HG02588 (cell line): ENCODE measurements at regions not wholly inside any gene's neighbourhood (a gene's known extent, or its start where the extent isn't known, plus 50 kb on each side); places are given as distances from the start of the nearest gene placed in this dataset.

Experiments used
- ATAC-seq: cut with Tn5 transposase; IDR thresholded peaks from one replicate; pipeline ENCODE4 v1.9.1; 2021; ENCODE audit warnings: mild to moderate bottlenecking, moderate library complexity; ENCODE audit not compliant: unreplicated experiment

DNA sequence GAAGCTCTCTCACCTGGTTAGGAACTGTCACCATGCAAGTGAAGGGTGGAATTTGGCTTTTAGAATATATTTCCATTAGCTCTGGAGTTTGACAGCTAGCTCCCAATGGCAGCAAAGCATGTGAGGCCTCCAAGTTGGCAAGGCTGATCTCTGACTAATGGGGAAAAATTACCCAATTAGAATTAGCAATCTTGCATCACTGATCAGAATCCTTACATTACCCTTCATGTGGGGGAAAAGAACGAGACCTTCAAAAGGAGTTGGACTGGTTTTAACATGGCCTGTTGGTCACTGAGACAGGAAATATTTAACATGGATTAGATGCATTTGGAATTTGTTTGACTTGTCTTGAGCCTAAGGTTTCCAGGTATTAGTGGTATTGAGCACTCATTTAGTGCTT, 192.3 kb upstream of the GDNF start:
- ATAC-seq: no peak

DNA sequence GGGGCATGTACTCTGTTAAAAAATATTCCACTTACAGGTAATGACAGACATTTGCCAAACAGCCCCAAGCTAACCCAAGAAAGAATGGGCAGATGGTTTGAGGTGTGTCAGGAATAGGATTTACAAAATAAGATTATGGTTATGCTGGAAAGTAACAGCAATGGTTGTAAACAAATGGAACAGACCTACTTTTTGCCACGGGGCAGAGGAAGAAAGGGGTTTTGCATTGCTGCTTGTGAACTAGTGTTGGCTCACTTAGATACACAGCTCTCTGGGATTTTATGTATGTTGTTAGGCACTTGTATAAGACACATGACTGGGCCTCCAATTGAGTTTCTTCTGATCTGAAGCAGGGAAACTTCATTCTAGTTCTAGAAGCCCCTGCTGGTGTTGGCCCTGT, 191.5 kb upstream of the GDNF start:
- ATAC-seq: no peak

DNA sequence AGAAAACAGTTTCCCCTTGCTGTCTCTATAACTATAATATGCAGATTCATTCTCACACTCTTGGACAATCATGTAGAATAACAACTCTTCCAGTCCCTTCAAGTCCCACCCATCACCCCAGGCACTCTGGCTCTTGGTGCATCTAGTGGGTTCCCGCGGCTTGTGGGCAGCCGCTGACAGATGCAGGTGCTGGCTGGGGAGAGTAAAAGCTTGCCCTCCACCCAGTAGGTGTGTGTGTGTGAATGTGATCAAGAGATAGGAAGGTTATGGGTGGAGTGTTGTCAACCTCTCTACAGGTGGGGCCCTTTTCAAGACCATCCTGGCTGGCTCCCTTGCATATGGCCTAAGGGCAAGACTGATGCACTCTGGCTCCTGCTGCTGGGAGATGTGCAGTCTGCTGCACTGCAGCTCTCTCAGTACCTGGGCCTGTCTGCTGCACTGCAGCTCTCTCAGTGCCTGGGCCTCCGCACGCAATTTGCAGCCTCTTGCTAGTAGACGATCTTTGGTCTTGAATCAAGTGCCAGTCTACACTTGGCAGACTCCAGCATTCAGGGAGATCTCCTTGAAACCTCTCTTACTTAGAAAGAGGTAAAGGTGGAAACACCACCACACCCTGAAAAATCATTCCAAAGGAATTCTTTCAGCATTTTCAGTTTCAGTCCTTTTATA, 189.7 kb upstream of the GDNF start:
- no peak for ATAC-seq

DNA sequence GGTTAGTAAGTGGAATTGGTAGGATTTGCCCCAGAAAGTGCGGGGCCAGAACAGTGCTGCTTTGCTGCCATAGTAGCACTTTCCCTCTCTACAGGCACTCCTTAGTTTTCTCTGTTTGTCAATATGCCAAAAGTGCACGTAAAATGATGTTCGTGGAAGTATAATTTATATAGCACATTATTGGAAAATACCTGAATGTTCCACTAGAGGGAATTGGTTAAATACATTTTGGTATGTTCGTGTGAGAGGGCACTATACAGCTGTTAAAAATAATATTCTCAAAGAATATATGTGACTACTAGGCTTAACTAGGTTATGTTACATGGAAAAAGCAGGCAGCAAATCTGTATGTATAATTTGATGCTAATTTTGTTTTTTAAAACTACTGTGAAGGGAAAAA, 184.0 kb upstream of the GDNF start:
- no peak for ATAC-seq

DNA sequence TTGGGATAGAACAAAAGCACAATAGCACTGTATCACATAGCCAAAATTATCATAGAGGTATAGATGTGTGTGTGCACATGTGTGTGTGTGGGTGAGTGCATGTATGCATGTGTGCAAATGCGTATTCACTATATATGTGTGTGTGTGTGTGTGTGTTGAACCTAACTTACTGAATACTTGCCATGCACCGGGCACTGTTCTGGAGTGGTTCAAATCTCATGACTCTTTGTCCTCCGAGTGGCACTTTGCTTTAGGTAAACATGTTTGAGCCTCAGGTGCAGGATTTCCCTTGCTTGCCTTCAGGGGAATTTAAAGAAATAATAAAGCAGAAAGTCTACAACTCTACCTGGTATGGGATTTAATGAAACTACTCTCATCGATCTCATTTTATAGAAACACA, 183.5 kb upstream of the GDNF start:
- no peak for ATAC-seq

DNA sequence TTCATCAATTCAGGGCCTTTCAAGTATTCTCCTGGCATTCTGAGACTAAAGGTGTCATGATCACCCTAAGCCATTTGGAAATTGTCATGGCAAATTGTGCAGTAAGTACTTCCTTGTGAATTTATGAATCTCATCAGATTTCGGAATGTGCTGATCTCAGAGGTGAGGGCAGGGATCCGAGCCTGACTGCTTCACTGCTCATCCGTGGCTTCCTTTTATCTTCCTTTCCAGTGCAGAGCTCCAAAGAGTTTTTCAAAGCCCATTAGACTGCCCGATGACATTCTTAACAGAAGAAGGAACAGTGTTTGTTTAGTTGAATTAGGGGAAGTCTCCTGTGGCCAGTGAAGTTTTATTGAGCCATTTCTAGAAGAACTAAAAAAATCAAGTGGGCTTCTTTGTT, 182.8 kb upstream of the GDNF start:
- no peak for ATAC-seq

DNA sequence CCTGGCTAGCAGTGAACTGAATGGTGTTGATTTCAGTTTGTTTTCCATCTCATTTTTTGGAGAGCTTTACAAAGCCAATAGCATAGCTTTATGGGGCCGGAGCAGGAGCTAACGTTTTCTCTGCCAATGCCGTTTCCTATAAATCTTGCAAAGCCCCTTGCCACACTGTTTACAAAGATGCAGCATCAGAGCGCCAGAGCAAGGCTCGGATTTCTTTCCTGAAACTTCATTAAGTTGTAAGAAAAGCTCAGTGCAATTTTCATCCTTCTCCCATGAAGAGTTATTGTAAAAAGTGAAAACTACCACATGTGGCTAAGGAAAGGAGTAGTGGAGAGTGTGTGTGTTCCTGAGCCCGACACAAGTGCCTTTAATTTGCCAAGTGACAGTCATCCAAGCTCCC, 178.2 kb upstream of the GDNF start:
- no peak for ATAC-seq

DNA sequence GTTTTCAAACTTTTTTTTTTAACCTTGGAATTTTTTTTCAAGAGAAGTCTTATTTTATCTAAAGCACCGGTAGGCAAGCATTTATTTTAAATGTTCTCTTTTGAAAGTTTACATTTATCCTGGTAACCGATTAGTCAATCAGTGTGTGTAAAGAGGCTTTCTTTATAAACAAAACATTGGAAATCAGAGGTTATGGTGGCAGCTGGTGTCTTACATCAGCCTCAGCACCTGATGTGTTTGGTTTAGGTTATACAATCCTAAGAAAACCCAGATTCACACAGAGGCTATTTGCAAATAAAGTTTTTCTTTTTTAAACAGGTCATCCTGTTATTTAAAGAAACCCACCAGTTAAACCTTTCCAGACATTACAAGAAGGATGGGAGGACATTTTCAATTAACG, 173.3 kb upstream of the GDNF start:
- ATAC-seq: no peak

DNA sequence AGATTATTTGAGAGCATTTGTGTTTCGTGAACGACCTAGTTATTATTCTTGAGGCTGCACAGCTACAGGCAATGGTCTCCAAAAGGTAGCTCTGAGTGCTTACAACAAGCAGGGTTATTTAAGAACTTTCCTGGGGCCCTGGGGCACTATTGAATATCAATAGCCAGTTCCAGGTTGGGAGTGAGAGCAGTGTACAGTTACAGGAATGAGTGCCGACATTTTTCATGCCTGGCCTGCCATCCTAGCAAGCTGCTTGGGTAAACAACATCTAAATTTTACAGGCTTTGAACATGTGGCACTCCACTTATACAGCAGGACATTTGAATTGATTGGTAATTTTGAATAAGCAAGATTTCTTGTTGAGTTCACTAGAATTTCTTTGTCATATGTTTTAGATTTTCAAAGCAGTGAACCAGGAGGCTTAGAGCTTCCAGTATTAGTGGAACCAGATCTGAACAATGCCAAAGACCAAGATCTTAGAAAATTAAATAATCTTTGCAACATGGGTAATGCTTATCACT, 171.9 kb upstream of the GDNF start:
- ATAC-seq: no peak

DNA sequence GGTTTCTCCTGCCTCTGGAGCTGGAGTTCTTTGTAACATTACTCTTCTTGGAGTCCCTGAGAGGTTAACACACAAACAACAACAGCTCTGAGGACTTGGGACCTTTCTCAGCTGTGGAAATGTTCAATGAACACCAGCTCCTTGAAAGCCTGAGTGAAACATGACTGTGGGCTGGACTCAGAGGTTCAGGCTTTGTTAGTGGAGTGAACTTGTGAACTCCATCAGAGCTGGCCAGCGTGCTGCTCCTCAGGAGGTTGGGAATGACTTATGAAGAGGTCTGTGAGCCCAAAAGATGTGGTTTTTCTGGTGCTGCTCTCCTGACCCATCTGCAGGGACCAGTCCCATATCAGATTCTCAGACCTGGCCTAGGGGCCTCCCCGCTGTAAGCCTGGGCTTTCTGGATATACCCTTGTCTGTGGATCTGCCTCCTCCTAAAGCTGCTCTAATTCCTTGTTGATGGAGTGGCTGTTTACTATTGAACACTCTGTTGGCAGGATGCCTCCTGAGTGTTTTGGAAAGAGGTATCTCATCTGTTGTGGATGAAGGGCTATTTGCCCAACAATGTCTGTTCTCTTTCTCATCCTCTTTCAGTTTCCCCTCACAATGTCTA, 170.0 kb upstream of the GDNF start:
- no peak for ATAC-seq

DNA sequence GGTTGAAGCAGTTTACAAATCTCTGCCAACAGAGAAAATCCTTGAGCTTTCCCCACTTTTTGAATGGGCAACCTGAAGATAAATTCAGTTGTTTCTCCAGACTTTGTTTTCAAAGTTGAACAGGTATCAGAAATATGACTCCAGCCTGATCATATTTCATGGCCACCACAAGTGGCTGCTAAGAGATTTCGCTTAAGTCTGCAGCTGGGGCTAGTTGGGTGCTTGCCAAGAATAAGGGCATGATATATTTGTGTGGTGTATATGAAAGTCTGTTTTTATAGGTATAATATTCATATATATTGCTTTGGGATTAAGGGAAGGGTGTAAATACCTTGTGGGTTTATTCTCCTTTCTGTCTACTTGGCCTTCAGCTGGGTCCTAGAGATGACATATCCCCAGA, 168.4 kb upstream of the GDNF start:
- ATAC-seq: no peak

DNA sequence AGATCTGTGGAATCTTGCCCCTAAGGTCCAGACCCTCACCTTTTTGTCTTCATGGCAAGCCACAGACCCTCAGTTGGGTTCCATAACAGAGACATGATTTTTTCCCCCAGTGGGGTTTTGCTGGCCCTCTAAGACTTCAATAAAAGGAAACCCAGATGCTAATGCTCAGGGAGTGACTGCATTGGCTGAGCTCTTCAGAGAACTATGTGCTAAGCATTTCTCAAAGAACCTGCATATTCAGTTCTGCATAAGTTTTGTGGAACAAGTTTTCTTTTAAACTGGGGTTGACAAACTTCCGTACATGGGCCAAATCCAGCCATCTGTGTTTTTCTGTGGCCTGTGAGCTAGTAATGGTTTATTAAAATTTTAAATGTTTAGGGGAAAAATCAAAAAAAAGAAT, 159.8 kb upstream of the GDNF start:
- ATAC-seq: no peak

DNA sequence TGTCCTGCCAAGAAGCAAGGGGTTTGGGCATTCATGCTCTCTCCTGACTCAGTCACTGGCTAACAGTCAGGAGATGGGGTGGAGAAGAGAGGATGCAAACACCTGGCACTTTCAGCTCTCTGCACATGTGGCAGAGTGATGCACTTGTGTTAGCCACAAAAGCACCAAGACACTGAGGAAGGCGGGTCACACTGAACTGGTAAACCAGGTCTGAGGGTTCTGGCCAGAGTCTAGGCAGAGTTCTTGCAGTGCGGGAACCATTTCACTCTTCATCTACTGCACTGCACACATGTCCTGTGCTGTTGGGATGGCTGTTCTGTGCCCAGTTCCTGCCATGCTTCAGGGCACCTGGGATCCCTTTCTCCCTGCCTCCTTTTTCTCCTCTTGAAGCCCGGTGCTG, 157.1 kb upstream of the GDNF start:
- no peak for ATAC-seq

DNA sequence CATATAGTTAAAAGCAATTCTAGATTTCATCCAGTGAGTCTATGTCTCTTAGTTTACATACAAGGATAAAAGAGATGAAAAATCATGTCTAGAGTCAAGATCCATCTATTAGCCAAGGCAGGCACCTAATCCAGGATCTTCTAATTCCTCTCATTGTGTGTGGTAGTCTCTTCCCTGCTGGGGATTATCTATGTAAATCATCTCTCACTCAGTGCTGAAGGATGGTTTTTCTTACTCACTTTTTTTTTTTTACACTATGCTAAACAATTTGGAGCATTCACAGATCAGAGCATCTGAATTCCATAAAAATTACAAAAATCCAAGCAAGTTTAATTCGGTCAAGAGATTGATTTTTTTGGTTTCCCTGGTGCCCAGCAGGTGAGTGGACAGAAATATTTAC, 154.9 kb upstream of the GDNF start:
- no peak for ATAC-seq

DNA sequence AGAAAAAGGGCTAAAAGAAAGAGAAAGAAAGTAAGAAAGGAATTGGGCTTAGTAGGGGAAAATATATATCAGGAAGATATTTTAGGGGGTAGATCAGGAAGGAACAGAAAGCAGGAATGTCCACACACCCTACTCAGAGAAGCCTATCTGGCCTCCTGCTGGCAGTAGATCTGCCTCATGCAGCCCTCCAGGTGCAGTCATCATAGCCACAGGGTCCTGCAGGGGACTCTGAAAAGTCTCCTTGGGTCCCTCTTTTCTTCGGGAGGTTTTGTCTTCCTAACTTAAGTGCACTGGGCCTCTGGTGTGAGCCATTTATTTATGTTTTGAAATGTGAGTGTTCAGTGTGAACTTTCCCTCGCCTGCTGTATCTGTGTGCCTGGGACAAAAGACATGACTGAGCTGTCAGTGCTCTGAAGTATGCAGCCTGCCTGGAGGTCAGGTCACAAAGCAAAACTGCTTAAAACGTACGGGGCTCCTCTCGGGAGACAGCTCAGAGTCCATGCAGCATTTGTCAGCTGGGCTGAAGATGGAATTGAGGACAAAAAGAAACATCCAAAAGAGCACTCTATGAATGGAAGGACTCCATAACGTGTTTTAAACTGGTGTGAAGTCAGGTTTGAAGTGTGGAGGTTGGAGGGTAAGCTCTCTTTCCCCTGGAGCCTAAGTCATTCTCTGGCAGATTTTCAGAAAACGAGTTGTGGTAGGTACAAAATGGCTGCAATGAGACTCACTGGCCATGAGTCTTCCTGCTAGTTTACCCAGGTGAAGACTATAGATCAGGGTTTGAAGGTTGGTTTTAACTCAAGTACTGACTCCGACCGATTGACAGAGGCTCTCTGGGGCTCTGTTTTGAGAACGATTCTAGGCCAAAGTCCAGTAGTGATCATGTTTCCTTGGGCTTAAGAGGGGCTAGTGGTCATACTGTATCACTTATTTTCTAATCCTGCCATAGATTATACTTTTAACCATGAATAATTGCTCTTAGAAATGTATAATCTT, 151.8 kb upstream of the GDNF start:
- no peak for ATAC-seq

DNA sequence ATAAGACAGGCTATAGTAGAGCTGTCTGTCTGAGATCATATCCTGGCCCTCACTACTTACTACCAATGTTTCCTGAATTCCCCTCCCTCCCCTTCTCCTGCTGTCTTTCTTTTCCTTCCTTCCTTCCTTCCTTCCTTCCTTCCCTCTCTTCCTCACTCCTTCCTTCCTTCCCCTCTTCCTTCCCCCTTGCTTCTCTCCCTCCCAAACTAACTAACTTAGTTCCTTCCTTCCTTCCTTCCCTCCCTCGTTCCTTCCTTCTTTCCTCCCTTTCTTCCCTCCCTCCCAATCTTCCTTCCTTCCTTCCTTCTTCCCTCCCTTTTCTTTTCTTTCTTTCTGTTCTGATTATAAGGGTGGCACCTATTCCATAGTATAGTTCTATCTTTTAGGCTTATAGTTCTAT, 150.0 kb upstream of the GDNF start:
- no peak for ATAC-seq

DNA sequence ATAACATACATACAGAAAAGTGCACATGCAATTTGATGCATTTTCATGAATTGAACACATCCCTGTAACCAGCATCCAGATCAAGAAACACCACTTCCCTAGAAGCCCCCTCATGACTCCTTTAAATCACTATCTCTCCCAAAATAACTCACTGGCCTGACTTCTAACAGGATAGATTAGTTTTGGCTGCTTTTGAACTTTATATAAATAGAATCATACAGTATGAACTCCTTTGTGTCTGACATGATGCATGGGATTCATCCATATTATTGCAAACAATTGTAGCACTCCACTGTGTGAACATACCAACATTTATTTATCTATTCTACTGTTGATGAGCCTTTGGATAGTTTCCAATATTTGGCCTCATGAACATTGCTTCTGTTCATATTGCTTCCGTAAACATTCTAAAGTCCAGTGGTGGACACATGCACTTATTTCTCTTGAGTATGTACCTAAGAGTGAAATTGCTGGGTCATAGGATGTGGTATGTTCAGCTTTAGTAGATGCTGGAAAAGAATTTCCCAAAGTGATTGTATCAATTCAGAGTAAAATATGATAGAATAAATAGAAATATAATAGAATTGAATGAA, 148.7 kb upstream of the GDNF start:
- ATAC-seq: no peak

DNA sequence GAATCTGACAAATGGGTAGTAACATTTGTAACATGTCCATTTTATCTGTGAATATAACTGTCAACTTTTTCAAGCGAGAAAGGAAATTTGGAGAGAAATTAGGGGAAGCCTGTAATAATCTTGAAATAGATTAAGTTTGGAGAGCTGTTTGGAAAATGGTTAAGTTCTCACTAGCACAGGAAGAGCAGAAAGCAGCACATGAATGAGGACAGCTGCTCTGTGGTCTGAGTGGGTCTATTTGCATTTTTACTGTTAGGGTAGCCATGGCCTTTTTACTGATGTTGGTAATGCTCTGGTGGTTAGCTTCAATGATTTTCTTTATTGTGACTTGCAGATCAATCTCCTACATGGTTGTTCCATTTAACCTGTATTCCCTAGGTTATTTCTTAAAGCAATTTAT, 144.5 kb upstream of the GDNF start:
- no peak for ATAC-seq

DNA sequence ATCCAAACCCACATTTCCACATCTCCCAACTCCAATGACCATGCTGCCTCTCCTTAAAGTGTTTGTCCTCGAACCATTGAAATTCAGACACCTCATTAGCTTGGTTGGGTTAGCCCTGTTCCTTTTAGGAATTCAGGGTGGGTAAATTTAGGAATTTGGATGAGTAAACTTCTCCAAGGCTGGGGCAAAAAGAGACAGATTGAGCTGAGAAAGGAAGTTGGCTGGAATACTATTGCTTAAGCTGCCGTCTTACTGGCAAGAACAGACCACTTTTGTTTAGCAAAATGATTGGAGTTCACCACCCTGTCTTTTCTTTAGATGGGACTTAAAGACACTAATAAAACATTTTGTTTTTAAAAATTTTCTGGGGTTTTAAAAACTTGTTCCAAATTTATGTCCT, 143.6 kb upstream of the GDNF start:
- ATAC-seq: no peak

DNA sequence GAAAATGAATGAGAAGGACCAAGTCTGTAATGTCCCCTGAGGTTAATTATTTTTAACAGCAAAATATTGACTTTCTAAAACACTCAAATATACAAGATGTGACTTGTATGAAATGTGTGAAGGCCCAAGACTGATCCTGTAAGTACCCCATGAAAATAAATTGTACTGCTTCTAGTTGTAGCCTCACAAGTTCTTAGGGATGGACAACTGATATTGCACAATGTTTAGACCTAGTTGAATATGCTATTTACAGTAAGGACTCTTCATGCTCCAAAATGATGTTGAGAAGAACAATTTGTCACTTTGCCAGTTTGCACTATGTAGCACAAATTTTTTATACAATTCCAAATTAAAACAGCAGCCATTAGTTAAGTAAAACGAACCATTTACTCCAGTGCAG, 139.7 kb upstream of the GDNF start:
- no peak for ATAC-seq

DNA sequence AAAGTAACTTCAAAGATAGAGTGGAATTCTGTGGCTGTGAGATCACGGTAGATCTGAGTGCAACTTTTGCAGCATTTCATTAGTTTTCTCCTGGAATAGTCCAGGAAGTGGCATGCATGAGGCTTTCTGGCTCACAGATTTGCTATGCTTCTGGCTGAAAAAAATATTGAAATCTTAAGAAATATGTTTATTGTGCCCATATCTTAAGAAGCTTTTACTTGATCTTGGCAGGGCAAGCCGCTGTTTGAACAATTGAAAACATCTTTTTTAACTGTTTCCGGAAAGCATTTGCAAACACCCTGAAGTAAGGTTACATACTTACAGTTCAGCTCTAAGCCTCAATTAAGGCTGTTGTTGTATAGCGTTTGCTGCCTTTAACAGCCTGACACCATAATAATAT, 135.7 kb upstream of the GDNF start:
- no peak for ATAC-seq
